Stimulated activated naive CD8-positive, alpha-beta T cell treated with anti-CD3 and anti-CD28 coated beads, Interleukin-15, Interleukin-2, amounts not matched to agents 100 U/mL and 50 U/mL, for 24 hours (primary cell): ENCODE measurements at regions not wholly inside any gene's neighbourhood (a gene's known extent, or its start where the extent isn't known, plus 50 kb on each side); places are given as distances from the start of the nearest gene placed in this dataset.
"Not testable (repeated sequence)": the region's sequence is repeated elsewhere in the genome, so short reads cannot be mapped to it uniquely, and the experiment has no call there.

ENCODE experiments used
- ATAC-seq: fragments of 150-1000 bp; cut with Tn5 transposase; one replicate; pipeline ENCODE4 v1.10.0; 2021
- DNase-seq: peaks from one replicate; pipeline ENCODE4 v3.0.0; 2021

GRCh38 chr3:29141918-29142275 is 139.0 kb upstream of the RBMS3 start:
- ATAC-seq: no peak

GRCh38 chr3:29143151-29143550 is 137.7 kb upstream of the RBMS3 start:
- ATAC-seq (no peak), DNase-seq (no peak)

More at GRCh38 chr3:29141918-29142275, 139.0 kb upstream of the RBMS3 start:
- no peak for DNase-seq

- DNase-seq: no peak
- ATAC-seq: no peak
These were observed 136.5 kb upstream of the RBMS3 start for GRCh38 chr3:29144361-29144760.

- DNase-seq (no peak), ATAC-seq (no peak)
These were observed 136.1 kb upstream of the RBMS3 start for GRCh38 chr3:29144807-29145206.

DNA sequence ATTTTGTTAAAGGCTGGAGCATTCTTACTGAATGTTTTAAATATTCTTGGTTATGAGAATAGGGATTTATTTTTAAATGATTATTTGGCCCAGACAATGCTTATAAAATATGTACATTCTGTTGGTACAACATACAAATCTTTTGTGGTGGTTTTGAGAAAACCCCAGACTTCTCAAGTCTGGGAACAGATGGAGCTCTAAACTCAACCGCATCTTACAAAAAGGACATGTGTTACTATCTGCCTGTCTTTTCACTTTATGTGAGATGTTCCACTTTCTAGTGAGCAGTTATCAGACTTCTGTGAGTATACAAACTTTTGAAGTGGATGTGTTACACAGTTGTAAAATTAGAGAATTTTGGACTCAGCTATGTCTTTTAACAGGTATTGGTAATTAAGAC is 135.5 kb upstream of the RBMS3 start:
- ATAC-seq (no peak), DNase-seq (no peak)

DNA sequence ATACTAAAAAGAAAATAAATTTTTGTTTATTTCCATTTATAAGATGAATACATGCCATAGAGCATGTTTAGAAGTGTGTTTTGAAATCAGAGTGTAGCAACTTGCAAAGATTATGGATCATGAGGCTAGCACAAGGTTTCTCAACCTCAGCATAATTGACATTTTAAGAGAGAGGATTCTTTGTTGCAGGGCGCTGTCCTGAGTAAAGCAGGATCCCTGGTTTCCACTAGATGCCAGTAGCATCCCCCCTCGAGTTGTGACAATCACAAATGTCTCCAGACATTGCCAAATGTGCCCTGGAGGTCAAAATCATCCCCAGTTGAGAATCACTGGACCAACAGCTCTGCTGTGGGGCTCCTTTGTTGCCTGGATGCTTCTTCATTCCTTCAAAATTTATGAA is 128.5 kb upstream of the RBMS3 start:
- DNase-seq: no peak
- ATAC-seq: no peak

GRCh38 chr3:29153811-29154210 is 127.1 kb upstream of the RBMS3 start:
- DNase-seq (peak; percentile 42), ATAC-seq (peak; percentile 66)

DNA sequence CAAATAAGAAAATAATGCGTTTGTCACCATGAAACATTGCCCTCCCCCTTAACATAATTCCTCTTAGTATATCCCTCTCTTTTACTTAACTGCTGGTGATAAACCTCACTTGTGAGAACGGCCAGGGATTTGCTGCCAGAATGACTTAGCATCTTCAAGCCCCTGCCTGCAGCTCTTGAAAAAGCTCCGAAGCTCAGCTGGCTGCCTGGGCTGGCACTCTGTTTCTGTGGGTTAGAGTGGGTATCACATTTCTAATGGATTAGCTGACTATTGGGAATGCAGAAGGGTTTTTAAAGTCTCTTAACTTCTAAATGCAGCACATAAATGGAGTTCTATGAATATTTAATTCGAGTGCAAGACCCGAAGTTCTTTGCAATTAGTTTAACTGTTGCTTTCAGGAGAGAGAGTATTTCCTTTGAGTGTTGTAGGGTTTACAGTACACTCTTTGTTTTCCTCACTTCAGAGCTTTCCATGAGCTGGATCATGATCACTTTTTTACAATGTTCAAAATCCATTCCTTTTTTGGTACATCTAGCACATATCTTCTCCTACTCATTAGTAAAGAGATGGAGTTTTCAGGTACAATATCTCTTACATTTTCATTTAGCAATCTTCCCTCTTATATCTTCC is 124.7 kb upstream of the RBMS3 start:
- DNase-seq (no peak), ATAC-seq (no peak)

- no peak for DNase-seq
- ATAC-seq: no peak
These were observed 116.0 kb upstream of the RBMS3 start for GRCh38 chr3:29164825-29165224.

GRCh38 chr3:29167180-29167579 is 113.7 kb upstream of the RBMS3 start:
- ATAC-seq (no peak), DNase-seq (no peak)

DNA sequence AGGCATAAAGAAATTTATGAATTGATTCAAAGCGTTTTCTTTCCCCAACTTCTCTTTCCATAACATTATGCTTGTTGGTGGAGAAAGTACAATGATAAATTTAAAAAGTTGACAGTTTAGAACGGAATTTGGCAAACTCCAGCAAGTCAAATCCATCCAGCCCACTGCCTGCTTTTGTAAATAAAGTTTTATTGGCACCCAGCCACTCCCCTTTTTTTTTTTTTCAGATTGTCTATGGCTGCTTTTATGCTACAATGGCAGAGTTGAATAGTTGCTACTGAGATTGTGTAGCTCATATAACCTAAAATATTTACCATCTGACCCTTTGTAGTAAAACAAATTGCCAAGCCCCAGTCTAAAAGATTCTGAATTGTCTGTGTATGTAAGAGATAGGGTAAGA is 112.8 kb upstream of the RBMS3 start:
- ATAC-seq: no peak
- DNase-seq: no peak

GRCh38 chr3:29168696-29169095 is 112.2 kb upstream of the RBMS3 start:
- no peak for ATAC-seq

GRCh38 chr3:29169451-29169850 is 111.4 kb upstream of the RBMS3 start:
- DNase-seq: no peak
- no peak for ATAC-seq

More at GRCh38 chr3:29168696-29169095, 112.2 kb upstream of the RBMS3 start:
- DNase-seq: no peak

GRCh38 chr3:29171043-29171990 is 109.6 kb upstream of the RBMS3 start:
- DNase-seq: no peak
- no peak for ATAC-seq

GRCh38 chr3:29176501-29176900 is 104.4 kb upstream of the RBMS3 start:
- ATAC-seq (no peak), DNase-seq (no peak)

DNA sequence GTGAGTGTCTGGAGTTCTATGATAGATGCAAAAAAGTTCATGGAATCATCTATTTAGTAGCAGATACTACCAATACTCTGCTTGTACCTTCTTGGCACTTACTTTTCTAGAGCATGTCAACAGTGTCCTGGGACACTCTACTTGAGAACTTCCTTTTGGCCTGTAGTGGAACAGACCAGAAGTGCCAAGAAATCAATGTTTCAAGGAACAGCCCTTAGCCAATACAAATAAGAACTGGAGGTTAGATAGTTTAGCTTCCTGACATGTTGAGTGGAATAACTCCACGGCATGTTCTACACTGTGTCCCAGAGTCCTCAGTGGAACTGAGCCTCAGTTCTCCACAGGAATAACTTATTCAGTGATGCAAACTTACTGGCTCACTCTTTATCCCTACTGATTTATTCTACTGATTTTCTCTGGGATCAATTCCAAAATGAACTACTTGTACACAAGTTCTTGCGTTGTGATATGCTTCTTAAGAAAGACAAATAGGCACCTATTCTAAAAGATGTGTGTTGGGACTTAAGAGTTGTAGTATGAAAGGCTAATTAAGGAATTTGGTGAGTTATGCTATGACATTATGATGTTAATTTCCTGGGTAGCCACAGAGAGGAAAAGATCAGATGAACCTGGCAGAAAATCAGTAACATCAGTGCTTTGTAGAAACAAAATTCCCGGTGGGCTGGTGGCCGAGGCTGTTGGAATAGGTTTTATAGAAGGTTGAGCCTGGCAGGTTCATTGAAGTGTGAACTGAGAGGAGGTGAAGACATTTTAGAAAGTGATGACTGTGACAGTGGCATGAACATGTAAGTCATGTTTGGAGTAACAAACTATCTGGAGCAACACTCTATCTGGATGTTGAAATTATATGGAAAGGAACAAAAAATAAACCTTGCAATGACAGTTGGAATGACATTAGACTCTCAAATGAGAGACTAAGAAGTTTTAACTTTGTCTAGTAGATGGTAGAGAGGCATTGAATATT is 101.8 kb upstream of the RBMS3 start:
- no peak for ATAC-seq
- no peak for DNase-seq

DNA sequence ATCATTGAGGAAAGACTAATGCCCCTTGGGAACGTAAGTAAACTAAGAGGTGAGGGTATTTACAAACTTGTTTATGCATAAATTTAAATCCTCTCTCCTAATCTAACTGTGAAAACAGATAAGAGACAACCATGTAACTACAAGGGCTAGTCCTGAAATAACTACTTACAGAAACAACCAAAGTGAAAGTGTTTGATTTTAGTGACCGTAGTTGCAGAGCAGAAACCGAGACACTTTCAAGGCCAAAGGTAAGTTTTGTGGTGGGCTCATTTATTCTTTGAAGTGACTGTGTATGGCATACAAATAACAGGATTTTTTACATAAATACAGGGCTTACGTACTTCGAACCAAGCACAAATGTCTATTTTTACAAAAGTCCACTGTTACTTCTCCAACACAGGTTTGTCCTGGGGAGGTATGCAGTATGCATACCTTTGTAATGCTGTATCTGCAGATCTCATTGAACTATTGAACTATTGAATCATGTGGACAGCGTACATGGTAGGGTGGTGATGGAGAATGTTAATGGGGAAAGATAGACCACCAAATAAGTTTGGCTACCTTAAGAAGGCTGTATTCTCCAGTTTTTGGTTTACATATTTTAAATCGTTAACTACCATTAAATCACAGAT is 99.6 kb upstream of the RBMS3 start:
- no peak for DNase-seq
- ATAC-seq: no peak

- DNase-seq: no peak
- ATAC-seq: no peak
These were observed 99.0 kb upstream of the RBMS3 start for GRCh38 chr3:29181872-29182271.

DNA sequence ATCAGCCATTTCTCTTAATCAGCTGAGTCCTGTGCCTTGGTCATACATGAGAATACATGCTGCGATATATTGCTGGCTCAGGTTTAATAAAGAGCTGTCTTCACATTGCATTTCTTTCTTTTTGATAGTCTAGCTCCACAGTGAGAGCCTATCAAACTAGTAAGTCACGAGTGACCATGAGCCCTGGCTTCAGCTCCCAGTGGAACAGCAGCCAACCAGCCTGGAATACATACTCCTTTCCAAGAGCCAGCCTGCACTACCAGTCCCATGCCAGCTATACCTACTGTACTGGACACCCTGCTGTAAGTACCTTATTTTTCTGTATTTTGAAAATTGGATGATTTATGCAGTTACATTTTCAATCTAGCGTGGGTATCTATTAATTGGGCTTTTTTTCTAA is 98.0 kb upstream of the RBMS3 start:
- not testable (repeated sequence) for ATAC-seq, DNase-seq

GRCh38 chr3:29183346-29184087 is 97.4 kb upstream of the RBMS3 start:
- DNase-seq: peak; percentile 12
- peak; percentile 67 for ATAC-seq

DNA sequence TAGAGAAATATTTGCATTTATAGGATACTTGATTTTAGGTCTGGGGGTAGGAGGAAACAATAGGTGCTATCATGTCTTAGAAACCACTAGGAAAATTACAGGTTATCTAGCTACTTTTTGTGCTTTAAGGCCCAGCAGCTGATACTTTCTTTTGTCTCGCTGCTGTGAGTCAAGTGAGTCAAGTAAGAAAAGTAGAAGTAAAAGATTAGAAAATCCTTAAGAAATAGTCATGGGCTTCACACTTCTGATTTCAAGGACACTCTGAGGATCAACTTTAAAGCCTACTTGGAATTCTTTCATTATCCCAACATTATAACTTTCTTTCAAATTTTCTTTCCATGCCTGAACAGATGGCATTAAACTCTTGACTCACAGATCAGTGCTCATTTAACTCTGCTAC is 95.2 kb upstream of the RBMS3 start:
- ATAC-seq (no peak), DNase-seq (no peak)
